ENCODE measurements at regions not wholly inside any gene's neighbourhood (a gene's known extent, or its start where the extent isn't known, plus 50 kb on each side); places are given as distances from the start of the nearest gene placed in this dataset.

DNA sequence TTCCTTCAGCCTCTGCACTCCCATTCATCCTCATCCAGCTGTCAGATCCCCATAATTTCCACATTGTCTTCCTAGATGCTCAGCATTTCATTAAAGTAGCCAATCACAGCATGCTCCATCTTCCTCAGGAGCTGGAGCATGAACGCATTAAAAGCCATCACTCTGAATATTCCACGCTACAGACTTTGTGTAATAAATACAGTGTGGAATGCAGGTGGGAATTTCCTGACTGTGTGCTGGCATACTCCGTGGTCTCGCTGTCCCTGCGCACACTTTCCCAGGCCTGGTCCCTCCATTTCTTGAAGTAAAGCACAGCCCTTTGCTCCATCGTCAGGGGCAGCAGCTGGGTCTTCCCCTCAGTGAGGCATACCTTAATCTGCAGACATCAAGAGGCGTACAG is 123.7 kb upstream of the NCK2 start:
- DNase-seq (ENCODE audit: low read depth in 2 of 2), result no peak

DNA sequence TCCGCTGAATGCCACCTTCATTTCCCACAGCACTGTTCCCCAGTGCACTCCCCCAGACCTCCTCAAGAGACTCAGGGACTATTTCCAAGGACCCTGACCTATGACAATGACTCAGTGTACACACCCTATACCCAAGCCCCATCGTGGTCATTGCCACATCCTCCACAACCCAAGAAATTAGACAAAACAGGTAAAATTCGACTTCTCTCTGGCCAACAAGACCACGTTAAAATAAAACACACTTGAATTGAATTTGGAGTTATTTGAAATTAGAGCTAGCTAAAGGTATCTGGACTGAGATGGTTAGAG is 126.4 kb upstream of the NCK2 start:
- no peak for DNase-seq (ENCODE audit: low read depth in 2 of 2)

DNA sequence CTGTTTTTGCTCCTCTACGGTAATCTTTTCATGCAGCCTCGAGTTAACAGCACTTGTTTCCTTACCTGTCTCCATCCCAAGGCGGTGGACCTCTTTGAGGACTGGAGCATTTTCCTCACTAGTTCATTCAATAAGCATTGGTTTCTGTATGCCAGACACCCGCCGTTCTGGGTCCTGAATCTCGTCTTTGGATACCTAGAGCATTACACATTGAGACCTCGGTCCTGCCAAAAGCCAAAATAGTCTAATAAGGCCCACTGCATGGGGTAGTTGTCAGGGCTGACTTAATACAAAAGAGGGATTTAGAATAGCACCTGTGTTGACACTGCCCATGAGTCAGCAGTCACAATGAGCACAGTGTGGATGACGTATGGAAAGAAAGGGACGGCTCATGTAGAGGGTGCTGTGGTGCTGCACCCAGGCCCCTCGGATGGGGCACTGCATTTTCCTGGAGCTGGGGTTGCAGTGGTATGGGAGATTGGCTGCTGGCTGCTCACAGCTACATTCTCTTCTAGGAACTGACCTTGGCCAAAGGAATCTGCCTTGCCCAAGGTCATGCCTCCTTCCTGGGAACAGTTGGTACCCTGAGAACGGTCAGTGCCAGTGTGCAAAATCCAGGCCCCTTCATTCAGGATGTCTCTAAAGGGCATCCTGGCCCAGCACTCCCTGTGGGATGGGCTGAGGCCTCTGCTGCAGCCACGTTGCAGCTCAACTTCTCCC is 126.9 kb upstream of the NCK2 start:
- no peak for DNase-seq (ENCODE audit: low read depth in 2 of 2)

DNA sequence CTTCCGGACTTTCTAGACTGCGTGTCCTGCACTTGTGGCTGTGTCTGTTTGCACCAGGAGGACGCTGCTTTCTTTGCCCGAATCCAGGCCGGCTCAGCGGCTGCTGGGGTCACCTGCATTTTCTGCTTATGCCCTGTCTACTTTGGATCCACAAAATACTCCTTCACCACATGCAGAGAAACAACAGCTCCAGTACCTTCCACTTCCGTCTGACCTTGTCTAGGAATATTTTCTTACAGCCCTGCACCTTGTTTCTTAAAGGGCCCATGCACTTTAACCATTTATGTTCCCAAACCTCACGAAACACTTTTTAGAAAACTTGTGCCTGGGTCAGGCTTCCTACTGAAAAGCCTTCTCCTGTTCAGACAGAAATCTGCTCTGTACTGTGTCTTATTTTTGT is 129.4 kb upstream of the NCK2 start:
- no peak for DNase-seq (ENCODE audit: low read depth in 2 of 2)

DNA sequence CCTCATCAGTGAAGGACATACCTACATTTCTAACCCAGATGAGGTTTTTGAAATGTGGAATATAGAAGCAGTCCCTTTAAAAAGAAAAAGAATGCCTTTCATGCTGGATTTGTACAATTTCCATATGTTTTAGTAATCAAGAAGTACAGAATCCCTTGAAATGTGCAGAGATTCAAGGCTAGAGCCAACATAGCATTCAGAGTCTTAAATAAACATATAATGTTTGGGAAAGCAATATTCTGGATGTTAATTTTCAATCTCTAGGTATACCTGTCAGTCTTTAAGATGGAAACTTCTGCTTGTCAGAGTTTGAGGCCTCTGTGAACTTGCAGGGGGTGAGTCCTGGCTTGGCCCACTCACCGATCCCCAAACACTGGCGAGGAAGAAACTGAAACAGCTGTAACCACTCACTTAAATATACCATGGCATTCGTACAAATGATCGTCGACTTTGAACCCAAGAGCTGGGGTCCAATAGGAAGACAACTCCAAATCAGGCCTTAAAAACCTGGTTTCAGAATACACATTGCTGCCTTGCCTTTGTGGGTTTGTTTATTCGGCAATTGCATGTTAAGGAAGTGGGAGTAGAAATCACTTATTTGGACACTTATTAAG is 132.8 kb upstream of the NCK2 start:
- no peak for DNase-seq (ENCODE audit: low read depth in 2 of 2)

DNA sequence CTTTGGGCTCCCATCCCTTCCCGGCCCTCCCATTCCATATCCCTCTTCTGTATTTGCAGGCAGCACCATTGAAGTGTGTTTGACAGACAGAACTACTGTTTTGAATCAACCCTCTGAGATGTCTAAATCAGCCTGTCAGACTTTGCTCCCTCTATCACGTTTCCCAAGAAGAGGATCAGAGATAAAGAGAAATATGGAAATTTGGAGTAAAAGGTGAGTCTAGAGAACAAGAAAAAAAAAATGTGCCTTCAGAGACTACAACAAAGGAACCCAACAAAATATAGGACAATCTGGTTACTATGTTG is 133.4 kb upstream of the NCK2 start:
- DNase-seq (ENCODE audit: low read depth in 2 of 2), result no peak

DNA sequence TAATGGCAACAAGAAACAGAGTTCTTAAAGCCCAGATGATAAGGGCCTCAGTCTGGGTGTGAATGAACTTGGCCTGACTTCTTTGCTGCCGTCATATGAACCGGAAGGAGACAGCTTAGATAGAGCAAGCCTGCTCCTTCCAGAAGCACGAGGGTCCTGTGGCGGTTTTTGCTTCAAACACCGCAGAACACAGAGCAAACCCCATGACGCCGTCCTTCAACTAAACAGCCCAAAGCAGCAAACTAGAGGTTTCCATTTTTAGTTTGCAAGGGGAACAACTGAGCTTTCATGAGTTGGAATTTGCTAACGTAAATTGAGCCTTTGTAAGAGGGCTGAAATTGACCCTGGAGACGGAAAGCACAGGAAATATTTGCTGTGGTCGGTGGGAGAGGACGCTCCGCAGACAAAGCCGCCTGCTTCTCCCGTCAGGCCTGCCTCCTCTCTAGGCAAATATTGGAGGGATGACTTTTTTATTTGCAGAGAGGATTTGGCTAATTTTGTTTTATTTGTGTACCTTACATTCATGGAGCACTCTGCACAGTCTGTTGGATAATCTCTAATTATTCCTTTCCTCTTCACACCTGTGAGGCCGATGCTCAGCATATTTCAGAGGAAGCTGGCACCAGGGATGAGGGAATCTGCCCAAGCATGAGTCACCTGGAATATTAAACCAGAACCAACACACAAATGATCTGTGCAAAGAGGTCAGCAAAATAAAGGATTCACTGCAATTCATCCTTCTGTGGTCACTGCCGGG is 134.0 kb upstream of the NCK2 start:
- DNase-seq (ENCODE audit: low read depth in 2 of 2), result no peak

DNA sequence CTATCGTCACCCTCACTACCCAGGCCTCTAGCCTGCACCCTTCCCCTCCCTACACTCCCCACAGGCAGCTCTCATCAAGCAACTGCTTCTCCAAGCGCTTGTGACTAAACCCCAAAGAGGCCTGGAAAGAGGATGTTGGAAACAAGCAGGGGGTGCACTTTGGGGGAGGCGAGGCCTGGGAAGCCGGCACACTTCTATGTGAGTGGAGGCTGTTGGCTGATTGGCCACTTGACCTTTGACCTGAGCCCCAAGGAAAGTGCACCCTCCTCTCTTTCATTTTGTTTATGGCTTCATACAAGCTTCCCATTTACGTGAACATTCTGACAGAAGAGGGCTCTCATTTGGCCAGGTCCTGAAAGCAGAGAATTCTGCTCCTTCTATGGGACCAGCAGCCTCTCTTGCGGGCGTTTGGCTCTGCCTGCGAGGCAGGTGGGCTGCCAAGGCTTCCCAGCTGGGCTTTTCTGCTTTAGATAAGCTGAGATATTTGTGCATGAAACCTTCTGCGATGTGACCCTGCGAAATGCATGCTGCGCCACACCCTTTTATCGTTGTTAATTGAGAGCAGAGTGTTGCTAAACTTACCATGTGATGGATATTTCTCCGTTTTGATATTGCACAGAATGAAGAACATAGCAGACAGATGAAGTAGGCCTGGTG is 134.8 kb upstream of the NCK2 start:
- DNase-seq (ENCODE audit: low read depth in 2 of 2), result no peak

DNA sequence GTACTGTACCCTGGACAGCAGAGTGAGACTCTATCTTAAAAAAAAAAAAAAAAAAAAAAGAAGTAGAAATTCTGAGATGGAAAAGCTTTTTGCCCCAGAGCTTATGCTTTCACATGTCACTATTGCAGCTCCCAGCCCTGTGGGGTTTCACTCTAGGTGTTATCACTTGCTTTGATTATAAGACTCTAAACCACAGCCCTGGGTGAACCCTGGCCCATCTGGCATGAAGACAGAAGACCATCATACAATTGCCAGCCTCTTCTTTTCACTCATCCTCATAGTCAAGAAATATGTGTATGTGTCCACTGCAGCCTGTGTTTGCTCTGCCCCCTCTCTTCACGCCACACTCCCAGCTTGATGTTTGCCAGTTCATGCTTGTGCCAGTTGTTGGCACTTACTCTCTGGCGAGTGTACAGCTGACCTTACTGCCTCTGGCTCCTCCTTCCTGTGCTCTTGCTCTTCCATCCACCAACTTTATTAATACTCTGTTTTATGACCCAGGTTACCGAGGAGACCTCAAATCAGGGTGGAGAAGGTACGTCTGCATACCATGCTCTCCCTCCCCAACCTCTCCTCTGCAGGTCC is 136.7 kb upstream of the NCK2 start:
- DNase-seq (ENCODE audit: low read depth in 2 of 2), result no peak

DNA sequence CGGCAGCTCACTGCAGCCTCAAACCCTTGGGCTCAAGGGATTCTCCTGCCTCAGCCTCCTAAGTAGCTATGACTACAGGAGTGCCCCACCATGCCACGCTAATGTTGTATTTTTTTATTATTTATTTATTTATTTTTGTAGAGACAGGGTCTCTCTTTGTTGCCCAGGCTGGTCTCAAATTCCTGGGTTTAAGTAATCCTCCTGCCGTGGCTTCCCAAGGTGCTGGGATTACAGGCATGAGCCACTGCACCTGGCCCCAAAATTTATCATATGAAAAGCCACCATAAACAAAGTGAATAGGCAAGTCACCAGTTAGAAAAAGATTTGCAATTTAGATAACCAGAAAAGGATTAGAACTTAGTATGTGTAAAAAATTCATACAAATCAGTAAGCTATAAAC is 138.6 kb upstream of the NCK2 start:
- DNase-seq (ENCODE audit: low read depth in 2 of 2), result no peak

DNA sequence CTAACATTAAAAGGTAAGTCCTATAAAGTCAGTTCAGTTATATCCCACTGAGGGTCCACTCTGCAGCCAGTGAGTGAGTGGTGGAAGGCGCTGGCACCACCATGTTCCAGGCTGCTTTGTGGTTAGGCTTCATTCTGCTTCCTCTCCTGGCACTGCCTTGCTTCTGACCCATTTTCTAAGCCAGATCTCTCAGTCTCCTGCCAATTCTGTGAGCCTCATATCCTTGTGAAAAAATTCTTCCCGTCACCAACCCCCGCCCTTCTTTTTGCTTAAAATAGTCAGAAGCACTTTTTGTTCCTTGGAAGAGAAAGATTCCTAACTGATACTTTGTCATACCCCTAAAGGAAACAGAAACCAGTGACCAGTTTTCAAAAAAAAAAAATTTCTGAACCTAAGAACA is 139.8 kb upstream of the NCK2 start:
- DNase-seq (ENCODE audit: low read depth in 2 of 2), result no peak

DNA sequence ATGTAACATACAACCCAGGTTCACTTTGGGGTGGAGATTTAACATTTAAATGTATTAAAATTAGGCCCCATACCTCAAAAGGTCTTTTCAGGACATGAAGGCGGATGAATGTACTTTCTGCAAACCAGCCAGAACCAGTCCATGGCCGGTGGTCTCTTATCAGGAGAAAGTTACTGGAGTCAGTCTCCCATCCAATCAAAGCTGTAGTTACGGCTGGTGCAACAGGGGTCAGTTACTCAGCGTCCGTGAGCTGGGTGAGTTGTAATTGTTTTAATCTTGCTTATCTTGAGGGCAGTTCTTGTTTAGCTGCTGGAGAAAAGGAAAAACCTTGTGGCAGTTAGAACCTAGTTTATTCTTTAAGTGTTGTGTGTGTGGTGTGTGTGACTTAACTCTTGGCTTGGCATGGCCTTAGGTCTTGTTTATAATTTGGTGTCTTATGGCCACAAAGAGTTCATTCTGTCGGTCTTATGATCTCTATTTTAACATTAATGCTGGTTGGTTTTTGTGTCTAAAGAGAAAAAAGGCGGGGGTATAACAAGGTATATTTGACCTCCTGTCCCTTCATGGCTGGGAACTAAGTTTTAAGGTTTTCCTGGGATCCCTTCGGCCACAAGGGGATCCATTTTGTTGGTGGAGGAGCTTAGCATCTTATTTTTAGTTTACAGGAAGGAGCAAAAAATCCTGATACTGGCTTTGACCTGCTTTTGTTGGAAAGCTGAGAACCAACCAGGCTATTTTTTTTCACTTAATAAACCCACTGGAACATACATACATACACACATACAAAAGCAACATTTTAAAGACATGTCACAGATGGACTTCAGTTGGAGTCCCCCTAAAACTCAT is 143.5 kb upstream of the NCK2 start:
- DNase-seq (ENCODE audit: low read depth in 2 of 2), result no peak

DNA sequence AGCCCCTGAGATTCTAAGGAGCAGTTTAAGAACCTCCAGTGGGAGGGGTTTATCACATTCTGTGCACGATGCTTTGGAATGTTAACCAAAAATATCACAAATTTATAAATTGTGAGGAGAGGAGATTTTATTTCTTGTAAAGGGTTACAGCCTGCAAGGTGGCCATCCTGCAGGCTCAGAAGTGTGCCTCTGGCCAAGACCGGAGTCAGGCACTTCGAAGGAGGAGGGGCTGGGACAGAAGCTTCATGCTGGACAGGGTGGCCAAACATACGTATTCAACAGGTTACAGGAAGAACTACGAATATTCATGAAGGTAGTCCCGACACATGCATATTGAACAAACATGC is 144.1 kb upstream of the NCK2 start:
- no peak for DNase-seq (ENCODE audit: low read depth in 2 of 2)

DNA sequence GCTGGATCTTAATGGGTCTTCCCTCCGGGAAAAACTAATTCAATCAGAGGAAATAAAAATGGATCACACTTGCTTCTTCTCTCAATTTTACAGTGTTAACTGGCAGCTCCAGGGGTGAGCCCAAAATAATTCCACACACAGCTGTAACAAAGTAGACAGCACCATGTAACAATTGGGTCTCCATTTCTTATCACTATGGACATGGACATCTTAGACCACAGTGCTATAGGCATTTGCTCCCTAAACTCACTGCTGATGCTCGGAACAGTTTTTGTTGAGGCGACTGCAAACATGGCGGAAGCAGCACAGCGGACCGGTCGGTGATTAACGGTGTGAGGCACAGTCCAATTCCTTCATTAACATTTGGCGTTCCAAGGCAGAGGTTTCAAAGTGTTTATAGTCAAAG is 144.7 kb upstream of the NCK2 start:
- DNase-seq (ENCODE audit: low read depth in 2 of 2), result no peak

DNA sequence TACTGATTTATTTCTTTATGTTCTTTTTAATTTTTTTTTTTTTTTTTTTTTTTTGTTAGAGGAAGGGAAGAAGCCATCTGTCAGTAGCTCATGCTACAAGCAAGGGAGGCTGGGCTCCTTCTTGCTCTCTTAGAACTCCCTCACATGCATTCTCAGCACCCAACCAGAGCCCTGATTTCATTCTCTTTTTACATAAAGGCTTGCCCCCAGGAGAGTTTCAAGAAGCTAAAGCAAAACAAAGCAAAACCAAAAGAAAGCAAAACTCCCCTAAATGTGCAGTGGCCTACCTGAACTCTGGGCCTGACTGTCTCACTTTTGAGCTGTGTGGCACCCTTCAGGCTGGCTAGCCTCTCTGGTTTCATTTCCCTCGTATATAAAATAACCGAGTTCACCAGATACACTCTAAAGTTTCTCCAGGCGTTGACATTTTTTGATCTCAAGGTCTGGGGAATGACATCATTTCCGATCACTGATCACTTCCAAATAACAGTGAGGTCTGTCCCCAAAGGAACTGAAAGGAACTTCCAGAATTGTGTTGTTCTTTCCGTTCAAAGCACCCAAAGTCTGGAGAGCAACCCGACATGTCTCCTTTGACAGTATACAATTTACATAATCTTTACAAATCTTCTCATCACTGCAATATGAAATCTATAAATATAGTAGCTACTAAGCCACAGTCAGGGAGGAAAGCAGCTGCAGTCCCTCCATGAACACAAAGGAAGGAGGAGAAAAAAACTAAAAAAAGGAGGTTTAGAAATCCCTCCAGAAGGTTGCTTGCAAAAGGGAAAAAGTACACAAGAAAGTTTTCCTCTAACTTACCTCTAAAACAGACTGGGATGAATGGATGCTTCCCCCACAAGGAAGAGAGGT is 145.6 kb upstream of the NCK2 start:
- no peak for DNase-seq (ENCODE audit: low read depth in 2 of 2)

DNA sequence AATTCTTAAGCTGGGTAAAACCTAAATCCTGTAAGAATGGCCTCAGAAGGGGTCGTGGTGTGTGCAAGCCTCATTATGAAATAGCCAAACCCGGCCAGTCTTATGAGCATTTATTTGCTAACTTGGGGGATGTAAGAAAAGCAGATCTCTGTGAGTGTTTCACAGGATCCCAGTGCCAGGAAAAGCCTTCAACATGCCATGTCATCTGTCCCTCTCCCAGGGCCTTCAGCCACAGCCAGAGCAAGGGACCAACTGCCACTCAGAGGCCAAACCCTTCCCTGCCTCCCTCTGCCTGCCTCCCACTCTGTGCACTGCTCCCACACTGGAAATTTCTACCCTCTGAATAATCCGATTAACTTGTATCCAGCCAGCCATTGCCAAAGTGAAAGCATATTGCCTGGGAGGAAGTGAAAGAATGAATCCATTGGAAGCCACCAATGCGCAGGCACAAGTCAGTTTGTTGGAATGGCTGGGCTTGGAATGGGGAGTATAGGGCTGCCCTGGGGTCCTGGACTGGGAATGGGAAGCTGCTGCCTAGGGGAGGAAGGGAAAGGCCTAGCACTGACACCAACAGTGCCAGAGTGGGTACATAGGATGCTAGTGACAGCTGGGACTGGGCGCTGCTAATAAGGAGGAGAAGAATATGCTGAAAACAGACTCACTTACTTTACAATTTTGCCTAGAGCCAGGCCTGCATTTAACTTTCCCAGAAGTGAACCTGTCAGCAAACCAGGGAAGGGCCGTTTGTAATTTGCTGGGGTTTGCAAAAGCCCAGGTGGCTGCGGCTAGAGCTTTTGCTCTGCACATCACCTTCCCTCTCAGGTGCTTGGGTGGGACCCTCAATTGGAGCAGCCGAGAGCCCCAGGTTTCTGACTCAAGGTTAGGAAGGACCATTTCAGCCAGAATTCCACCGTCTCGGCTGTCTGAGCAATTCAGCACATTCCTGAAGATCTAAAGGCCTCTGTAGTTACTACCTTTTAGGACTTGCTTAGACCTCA is 146.6 kb upstream of the NCK2 start:
- no peak for DNase-seq (ENCODE audit: low read depth in 2 of 2)

DNA sequence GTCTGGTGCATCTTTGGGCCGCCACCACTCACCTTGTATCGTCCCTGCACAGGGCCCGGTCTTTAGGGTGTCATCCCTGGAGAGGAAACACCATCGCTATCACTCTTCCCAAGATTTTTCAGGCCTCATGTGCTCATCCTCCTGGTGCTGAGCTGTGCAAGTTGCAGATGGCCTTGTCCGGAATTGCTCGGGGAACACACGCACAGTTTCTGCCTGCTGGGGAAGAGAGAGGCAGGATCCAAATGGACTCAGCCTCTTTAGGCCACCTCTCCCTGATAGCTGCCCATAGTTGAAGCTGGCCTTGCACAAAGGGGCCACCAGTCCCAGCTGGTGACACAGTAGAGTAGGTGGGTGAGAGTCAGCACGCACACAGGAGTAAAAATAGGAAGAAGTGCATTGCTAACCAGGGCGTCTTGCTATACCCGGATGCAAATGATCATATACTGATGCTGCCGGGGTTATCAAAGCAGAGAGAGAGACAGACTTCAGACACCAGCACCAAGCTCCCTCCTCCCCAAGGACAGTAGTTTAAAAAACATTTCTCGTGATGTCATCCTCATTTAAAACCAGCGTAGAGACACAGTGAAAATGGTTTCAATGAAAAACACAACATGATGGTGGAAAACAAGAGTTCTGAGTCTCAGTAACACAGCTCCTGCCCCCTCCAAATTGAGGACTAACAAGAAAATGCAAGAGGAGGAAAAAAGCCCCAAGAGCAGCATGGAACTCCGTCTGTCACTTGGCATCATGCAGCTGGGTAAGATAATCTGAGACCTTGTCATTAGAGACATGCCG is 147.5 kb upstream of the NCK2 start:
- no peak for DNase-seq (ENCODE audit: low read depth in 2 of 2)

DNA sequence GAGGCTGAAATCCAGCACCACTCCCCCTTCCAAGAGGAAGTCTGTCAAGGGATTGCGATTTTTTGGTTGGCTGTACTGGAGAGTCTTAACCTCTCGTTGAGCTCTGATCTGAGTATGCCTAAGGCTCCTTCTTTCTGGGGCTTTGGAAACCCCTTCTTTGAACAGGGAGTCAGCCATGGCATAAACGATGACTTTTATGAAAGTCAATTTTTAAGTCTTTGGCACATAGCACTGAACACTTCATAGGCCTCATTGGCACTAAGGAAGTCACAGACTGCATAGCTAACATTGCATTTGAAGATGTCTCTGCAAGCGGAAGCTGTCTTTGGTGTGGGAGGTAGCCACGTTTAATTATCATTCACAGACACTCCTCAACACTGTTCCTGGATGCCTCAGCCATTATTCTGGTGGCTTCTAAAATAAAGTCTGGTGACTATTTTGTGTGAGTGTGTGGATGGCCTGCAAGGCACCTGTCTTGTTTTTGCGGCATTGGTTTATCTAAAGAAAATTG is 148.2 kb upstream of the NCK2 start:
- no peak for DNase-seq (ENCODE audit: low read depth in 2 of 2)

DNA sequence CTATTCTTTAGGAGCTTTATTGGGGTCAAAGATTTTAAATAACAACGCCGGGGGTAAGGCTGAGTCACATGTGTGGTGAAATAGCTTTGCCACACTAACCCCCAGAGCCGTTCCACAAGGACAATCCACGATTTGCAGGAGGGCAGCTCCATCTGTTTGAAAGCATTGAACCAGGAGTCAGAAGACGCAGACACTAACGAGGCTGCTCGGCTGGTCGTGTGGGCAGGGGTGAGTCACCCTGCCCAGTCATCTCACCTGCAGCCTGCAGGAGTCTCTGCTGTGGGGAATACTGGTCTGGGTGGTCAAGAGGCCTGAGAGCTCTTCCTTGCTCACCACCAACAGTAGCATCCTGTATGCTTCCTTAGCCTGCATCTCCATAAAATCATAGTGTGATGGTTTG is 149.2 kb upstream of the NCK2 start:
- DNase-seq (ENCODE audit: low read depth in 2 of 2), result no peak

Measured in fibroblast of skin of left biceps (primary cell).